Keratinocyte (primary cell): ENCODE measurements at regions not wholly inside any gene's neighbourhood (a gene's known extent, or its start where the extent isn't known, plus 50 kb on each side); places are given as distances from the start of the nearest gene placed in this dataset.

Experiments used
- DNase-seq: peaks from one replicate; pipeline ENCODE4 v3.0.0-alpha.2; 2011; ENCODE audit warnings: low read depth, missing footprints, low spot score
- FAIRE-seq: peaks from 2 replicates; lab custom pipeline; 2011; peaks lifted over from hg19 to GRCh38; lab: Jason Lieb, UNC
- H2AFZ ChIP-seq: 2 replicates; pipeline ENCODE4 v1.6.0; 2012; ENCODE audit warnings: low read length, control low read depth, inconsistent platforms; ENCODE audit not compliant: control insufficient read depth
- H3K27ac ChIP-seq: 2 replicates; pipeline ENCODE4 v1.5.1; 2011; ENCODE audit warnings: low read length; ENCODE audit not compliant: control insufficient read depth, insufficient read depth
- H3K27me3 ChIP-seq: 3 replicates; pipeline ENCODE4 v1.6.0; 2011; ENCODE audit warnings: low read length; ENCODE audit not compliant: control insufficient read depth, insufficient read depth; ENCODE audit errors: extremely low read depth
- H3K36me3 ChIP-seq, 2 experiments: 2 replicates in 1 of 2; 3 replicates in 1 of 2; pipeline ENCODE4 v1.5.1; 2011; ENCODE audit warnings: low read length in 2 of 2, mild to moderate bottlenecking in 1 of 2; ENCODE audit not compliant: control insufficient read depth in 2 of 2, insufficient read depth in 2 of 2; ENCODE audit errors: extremely low read depth in 1 of 2
- H3K4me1 ChIP-seq: 3 replicates; pipeline ENCODE4 v1.5.1; 2011; ENCODE audit warnings: low read length; ENCODE audit not compliant: control insufficient read depth, insufficient read depth; ENCODE audit errors: extremely low read depth
- H3K4me2 ChIP-seq: 3 replicates; pipeline ENCODE4 v1.6.0; 2011; ENCODE audit warnings: low read depth, low read length; ENCODE audit not compliant: control insufficient read depth, insufficient read depth; ENCODE audit errors: extremely low read depth
- H3K4me3 ChIP-seq, 3 experiments: fragments of 200-600 bp in 1 of 3; sonication (generic) in 1 of 3; 2 replicates in 2 of 3; 3 replicates in 1 of 3; pipeline ENCODE4 v1.5.1; 2011 to 2016; ENCODE audit warnings: low read length in 3 of 3, mild to moderate bottlenecking in 3 of 3, control low read depth in 2 of 3, inconsistent platforms in 1 of 3, low read depth in 1 of 3, mixed read lengths in 1 of 3, mixed run types in 1 of 3, moderate library complexity in 1 of 3; ENCODE audit not compliant: control insufficient read depth in 2 of 3, insufficient read depth in 2 of 3; ENCODE audit errors: extremely low read depth in 1 of 3
- H3K79me2 ChIP-seq: 2 replicates; pipeline ENCODE4 v1.6.0; 2012; ENCODE audit warnings: low read length; ENCODE audit not compliant: control insufficient read depth, insufficient read depth
- H3K9ac ChIP-seq: 3 replicates; pipeline ENCODE4 v1.6.0; 2011; ENCODE audit warnings: low read length; ENCODE audit not compliant: control insufficient read depth, insufficient read depth; ENCODE audit errors: extremely low read depth
- H3K9me1 ChIP-seq: 3 replicates; pipeline ENCODE4 v1.6.0; 2011; ENCODE audit warnings: low read length; ENCODE audit not compliant: control insufficient read depth, insufficient read depth; ENCODE audit errors: extremely low read depth
- H3K9me3 ChIP-seq: 2 replicates; pipeline ENCODE4 v1.5.1; 2012; ENCODE audit warnings: low read depth, low read length; ENCODE audit not compliant: control insufficient read depth
- H4K20me1 ChIP-seq: 3 replicates; pipeline ENCODE4 v1.6.0; 2011; ENCODE audit warnings: low read length; ENCODE audit not compliant: control insufficient read depth, insufficient read depth; ENCODE audit errors: extremely low read depth
- EZH2 ChIP-seq: IDR thresholded peaks from one replicate; pipeline ENCODE4 v1.6.1; 2012; ENCODE audit warnings: inconsistent platforms, mild to moderate bottlenecking, low read length, moderate library complexity
- dilution Hi-C: fragments of 300-500 bp; cut with MboI; formaldehyde crosslinking; loops from one replicate; pipeline ENCODE4 v1.7.0; 2020; ENCODE audit warnings: low sequenced_read_pairs; ENCODE audit not compliant: extremely low pct_ligation_motif_present
- TF ChIP-seq, protein P1 (sequence below), 3 experiments: IDR thresholded peaks in 1 of 3; conservative IDR thresholded peaks in 1 of 3; optimal IDR thresholded peaks in 1 of 3; 2 replicates in 2 of 3; 3 replicates in 1 of 3; pipeline versions ENCODE3 to v1.5.1; 2011; ENCODE audit warnings: low read length in 3 of 3, mild to moderate bottlenecking in 3 of 3, moderate library complexity in 2 of 3, control low read depth in 1 of 3, inconsistent platforms in 1 of 3; ENCODE audit not compliant: insufficient read depth in 2 of 3; ENCODE audit errors: extremely low read depth in 1 of 3

DNA sequence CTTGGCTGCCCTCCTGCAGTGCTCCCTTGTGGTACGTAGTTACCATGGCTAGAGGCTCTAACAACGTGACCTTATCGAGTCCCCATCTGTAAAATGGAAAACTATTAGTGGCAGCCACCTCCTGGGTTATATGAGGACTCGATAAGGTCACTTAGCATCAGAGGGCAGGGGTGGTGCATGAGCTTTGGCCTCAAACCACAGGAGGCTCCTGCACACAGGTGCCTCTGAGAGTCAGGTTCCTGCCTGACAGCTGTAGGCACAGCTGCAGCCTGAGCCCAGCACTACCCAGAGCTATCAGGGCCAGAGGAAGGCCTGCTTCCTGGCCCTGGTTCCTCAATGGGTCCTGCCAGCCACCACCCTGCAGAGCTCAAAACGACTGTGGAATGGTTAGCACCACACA is 57.2 kb upstream of the SEC14L1 start:
- no peak overlapping the region for H3K4me2 ChIP-seq
- no peaks in the 10 kb centered on the region for H3K9me1 ChIP-seq
- no peak overlapping the region for H2AFZ ChIP-seq
- H3K27me3 ChIP-seq = peaks cover 4% of the 10 kb centered on the region
- peaks cover 10% of the 10 kb centered on the region for H3K4me1 ChIP-seq
- H3K4me3 ChIP-seq = no peak overlapping the region
- dilution Hi-C loops = no loop called here
- TF ChIP-seq EZH2 = no peak
- TF ChIP-seq, protein P1, sequence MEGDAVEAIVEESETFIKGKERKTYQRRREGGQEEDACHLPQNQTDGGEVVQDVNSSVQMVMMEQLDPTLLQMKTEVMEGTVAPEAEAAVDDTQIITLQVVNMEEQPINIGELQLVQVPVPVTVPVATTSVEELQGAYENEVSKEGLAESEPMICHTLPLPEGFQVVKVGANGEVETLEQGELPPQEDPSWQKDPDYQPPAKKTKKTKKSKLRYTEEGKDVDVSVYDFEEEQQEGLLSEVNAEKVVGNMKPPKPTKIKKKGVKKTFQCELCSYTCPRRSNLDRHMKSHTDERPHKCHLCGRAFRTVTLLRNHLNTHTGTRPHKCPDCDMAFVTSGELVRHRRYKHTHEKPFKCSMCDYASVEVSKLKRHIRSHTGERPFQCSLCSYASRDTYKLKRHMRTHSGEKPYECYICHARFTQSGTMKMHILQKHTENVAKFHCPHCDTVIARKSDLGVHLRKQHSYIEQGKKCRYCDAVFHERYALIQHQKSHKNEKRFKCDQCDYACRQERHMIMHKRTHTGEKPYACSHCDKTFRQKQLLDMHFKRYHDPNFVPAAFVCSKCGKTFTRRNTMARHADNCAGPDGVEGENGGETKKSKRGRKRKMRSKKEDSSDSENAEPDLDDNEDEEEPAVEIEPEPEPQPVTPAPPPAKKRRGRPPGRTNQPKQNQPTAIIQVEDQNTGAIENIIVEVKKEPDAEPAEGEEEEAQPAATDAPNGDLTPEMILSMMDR (optimal IDR thresholded peaks at IDR 0.05 in 1 of 3, IDR thresholded peaks at IDR 0.05 in 1 of 3, conservative IDR thresholded peaks at IDR 0.05 in 1 of 3; ENCODE audit: extremely low read depth in 1 of 3, insufficient read depth in 2 of 3, low read length in 3 of 3) = no peak
- no peak for DNase-seq
- H4K20me1 ChIP-seq = no peaks in the 10 kb centered on the region
- no peak for FAIRE-seq
- H3K9ac ChIP-seq = no peak overlapping the region
- H3K36me3 ChIP-seq = no peaks in the 10 kb centered on the region
- H3K9me3 ChIP-seq = no peaks in the 10 kb centered on the region
- no peak overlapping the region for H3K27ac ChIP-seq
- H3K79me2 ChIP-seq = no peaks in the 10 kb centered on the region

DNA sequence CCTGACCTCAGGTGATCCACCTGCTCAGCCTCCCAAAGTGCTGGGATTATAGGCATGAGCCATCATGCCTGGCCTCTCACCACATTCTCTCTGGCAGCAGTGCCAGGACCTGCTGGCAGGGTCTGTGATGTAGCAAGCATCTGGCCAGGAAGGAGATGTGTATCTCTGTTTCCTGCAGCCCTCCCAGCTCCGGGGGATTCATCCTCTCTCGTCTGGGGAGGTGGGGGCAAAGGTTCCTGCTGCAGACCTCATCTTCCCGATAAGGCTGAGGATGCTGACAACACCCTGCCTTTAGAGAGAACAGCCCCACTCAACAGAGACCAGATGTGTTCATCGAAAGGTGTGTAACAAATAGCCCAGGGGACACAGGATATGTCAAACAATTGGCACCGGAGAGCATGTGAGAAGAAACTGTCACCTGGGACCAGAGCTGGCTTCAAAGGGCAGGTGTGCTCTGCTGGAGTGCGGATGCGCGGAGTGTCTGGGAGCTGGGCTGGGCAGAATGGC is 54.8 kb upstream of the SEC14L1 start:
- Histone ChIP-seq H3K27me3 (no peaks in the 10 kb centered on the region), H3K9ac (no peak overlapping the region), H2AFZ (no peak overlapping the region), H4K20me1 (no peaks in the 10 kb centered on the region), H3K79me2 (peaks cover 22% of the 10 kb centered on the region), H3K4me3 (no peak overlapping the region), H3K4me1 (peaks cover 18% of the 10 kb centered on the region), H3K9me1 (no peaks in the 10 kb centered on the region), H3K4me2 (no peak overlapping the region), H3K36me3 (peaks cover 4 to 5% of the 10 kb centered on the region in 2 experiments), H3K9me3 (no peaks in the 10 kb centered on the region), H3K27ac (no peak overlapping the region)
- dilution Hi-C loops = no loop called here
- DNase-seq (no peak), FAIRE-seq (no peak)
- TF ChIP-seq, protein P1 (optimal IDR thresholded peaks at IDR 0.05 in 1 of 3, IDR thresholded peaks at IDR 0.05 in 1 of 3, conservative IDR thresholded peaks at IDR 0.05 in 1 of 3; ENCODE audit: extremely low read depth in 1 of 3, insufficient read depth in 2 of 3, low read length in 3 of 3) = no peak
- no peak for TF ChIP-seq EZH2
